ENCODE measurements at regions not wholly inside any gene's neighbourhood (a gene's known extent, or its start where the extent isn't known, plus 50 kb on each side); places are given as distances from the start of the nearest gene placed in this dataset.

- TF ChIP-seq, protein P1, sequence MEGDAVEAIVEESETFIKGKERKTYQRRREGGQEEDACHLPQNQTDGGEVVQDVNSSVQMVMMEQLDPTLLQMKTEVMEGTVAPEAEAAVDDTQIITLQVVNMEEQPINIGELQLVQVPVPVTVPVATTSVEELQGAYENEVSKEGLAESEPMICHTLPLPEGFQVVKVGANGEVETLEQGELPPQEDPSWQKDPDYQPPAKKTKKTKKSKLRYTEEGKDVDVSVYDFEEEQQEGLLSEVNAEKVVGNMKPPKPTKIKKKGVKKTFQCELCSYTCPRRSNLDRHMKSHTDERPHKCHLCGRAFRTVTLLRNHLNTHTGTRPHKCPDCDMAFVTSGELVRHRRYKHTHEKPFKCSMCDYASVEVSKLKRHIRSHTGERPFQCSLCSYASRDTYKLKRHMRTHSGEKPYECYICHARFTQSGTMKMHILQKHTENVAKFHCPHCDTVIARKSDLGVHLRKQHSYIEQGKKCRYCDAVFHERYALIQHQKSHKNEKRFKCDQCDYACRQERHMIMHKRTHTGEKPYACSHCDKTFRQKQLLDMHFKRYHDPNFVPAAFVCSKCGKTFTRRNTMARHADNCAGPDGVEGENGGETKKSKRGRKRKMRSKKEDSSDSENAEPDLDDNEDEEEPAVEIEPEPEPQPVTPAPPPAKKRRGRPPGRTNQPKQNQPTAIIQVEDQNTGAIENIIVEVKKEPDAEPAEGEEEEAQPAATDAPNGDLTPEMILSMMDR (optimal IDR thresholded peaks at IDR 0.05 in 1 of 3, IDR thresholded peaks at IDR 0.05 in 1 of 3, conservative IDR thresholded peaks at IDR 0.05 in 1 of 3; ENCODE audit: extremely low read depth in 1 of 3, insufficient read depth in 2 of 3, low read length in 3 of 3), result no peak
- TF ChIP-seq EZH2 (IDR thresholded peaks at IDR 0.05; ENCODE audit: low read length), result no peak
Measured at GRCh38 chr14:62082779-62083178, 320.6 kb downstream of the SNAPC1 start.

Measured in keratinocyte (primary cell).